Thyroid gland (tissue), 4 donors: ENCODE measurements at regions not wholly inside any gene's neighbourhood (a gene's known extent, or its start where the extent isn't known, plus 50 kb on each side); places are given as distances from the start of the nearest gene placed in this dataset.

Source experiments
- CTCF ChIP-seq, 6 experiments: fragments of 200-600 bp in 3 of 6; fragments of 450-650 bp in 3 of 6; sonication (generic) in 3 of 6; IDR thresholded peaks; one replicate each; pipeline ENCODE4 v1.5.1; 2016 to 2019; ENCODE audit warnings: antibody characterized with exemption in 6 of 6, mild to moderate bottlenecking in 2 of 6, inconsistent platforms in 1 of 6, moderate library complexity in 1 of 6
- POLR2A ChIP-seq, 2 donors: fragments of 450-650 bp; IDR thresholded peaks; one replicate each; pipeline ENCODE4 v1.6.1; 2017; ENCODE audit warnings: antibody characterized with exemption in 2 of 2, mild to moderate bottlenecking in 2 of 2, moderate library complexity in 1 of 2

DNA sequence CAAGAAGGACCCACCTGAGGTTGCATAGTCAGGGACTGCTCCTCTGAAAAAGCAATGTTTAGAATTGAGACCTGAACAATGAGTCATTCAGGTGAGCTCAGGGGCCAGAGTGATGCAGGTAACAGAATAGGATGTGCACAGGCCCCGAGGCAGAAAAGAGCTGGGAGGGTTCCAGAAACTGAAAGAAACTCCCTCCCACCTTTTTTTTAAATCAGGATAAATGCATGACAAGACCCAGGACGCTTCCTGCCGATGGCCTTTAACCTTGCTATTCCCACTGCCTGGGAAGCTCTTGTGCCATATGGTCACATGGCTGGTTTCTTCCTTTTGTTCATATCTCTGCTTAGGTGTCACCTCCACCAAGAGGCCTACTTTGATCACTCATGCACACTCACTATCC lies 214.2 kb upstream of the ZBED5 start:
- TF ChIP-seq CTCF (IDR thresholded peaks at IDR 0.05) (no peak), POLR2A (IDR thresholded peaks at IDR 0.05) (no peak)
